RWPE2 (cell line): ENCODE measurements at regions not wholly inside any gene's neighbourhood (a gene's known extent, or its start where the extent isn't known, plus 50 kb on each side); places are given as distances from the start of the nearest gene placed in this dataset.

Experiments
- ATAC-seq: fragments of 200-7000 bp; cut with Tn5 transposase; 3 replicates; pipeline ENCODE4 v1.9.1; 2021; ENCODE audit warnings: low read depth
- DNase-seq: peaks from one replicate; pipeline ENCODE4 v3.0.0-alpha.2; 2020; ENCODE audit warnings: low spot score
- H3K27ac ChIP-seq: fragments of 450-650 bp; 2 replicates; pipeline ENCODE4 v1.5.1; 2017; ENCODE audit warnings: mild to moderate bottlenecking; ENCODE audit not compliant: poor library complexity, severe bottlenecking
- H3K27me3 ChIP-seq: fragments of 250-450 bp; sonication (Bioruptor Pico); 2 replicates; pipeline ENCODE4 v1.5.1; 2021; ENCODE audit warnings: mild to moderate bottlenecking, moderate library complexity; ENCODE audit not compliant: insufficient read depth, poor library complexity, severe bottlenecking
- H3K36me3 ChIP-seq: fragments of 250-450 bp; sonication (Bioruptor Pico); 2 replicates; pipeline ENCODE4 v1.5.1; 2020; ENCODE audit warnings: low read depth, mild to moderate bottlenecking, moderate library complexity
- H3K4me1 ChIP-seq: fragments of 250-450 bp; sonication (Bioruptor Pico); 2 replicates; pipeline ENCODE4 v1.5.1; 2021; ENCODE audit warnings: mild to moderate bottlenecking, moderate library complexity; ENCODE audit not compliant: insufficient read depth, poor library complexity, severe bottlenecking
- H3K4me3 ChIP-seq: fragments of 250-450 bp; sonication (Bioruptor Pico); 2 replicates; pipeline ENCODE4 v1.5.1; 2021; ENCODE audit warnings: mild to moderate bottlenecking, moderate library complexity; ENCODE audit not compliant: severe bottlenecking
- H3K9me3 ChIP-seq: fragments of 250-450 bp; sonication (Bioruptor Pico); 2 replicates; pipeline ENCODE4 v1.5.1; 2021; ENCODE audit warnings: mild to moderate bottlenecking, moderate library complexity; ENCODE audit not compliant: severe bottlenecking
- CTCF ChIP-seq: fragments of 450-650 bp; IDR thresholded peaks from one replicate; pipeline ENCODE4 v1.5.1; 2017; ENCODE audit warnings: mild to moderate bottlenecking, moderate library complexity; ENCODE audit not compliant: poor library complexity, severe bottlenecking

- H3K4me3 ChIP-seq, result no peak overlapping the region
- no peaks in the 10 kb centered on the region for H3K27me3 ChIP-seq
- ATAC-seq, result no peak
- H3K4me1 ChIP-seq, result no peaks in the 10 kb centered on the region
- no peak for TF ChIP-seq CTCF
- H3K27ac ChIP-seq, result no peak overlapping the region
- H3K9me3 ChIP-seq, result no peaks in the 10 kb centered on the region
- no peaks in the 10 kb centered on the region for H3K36me3 ChIP-seq
- no peak for DNase-seq
Measured at GRCh38 chr12:85741046-85741445, 95.2 kb downstream of the RASSF9 start.

- no peaks in the 10 kb centered on the region for H3K9me3 ChIP-seq
- H3K27me3 ChIP-seq, result no peaks in the 10 kb centered on the region
- H3K4me1 ChIP-seq, result no peaks in the 10 kb centered on the region
- H3K27ac ChIP-seq, result no peak overlapping the region
- ATAC-seq, result no peak
- no peaks in the 10 kb centered on the region for H3K36me3 ChIP-seq
- DNase-seq, result no peak
- no peak for TF ChIP-seq CTCF
- no peak overlapping the region for H3K4me3 ChIP-seq
Measured at GRCh38 chr12:85747941-85748495, 88.2 kb downstream of the RASSF9 start.
